8988T (cell line): ENCODE measurements at regions not wholly inside any gene's neighbourhood (a gene's known extent, or its start where the extent isn't known, plus 50 kb on each side); places are given as distances from the start of the nearest gene placed in this dataset.

Experiments used
- DNase-seq: peaks from one replicate; pipeline ENCODE4 v3.0.0; 2011

DNA sequence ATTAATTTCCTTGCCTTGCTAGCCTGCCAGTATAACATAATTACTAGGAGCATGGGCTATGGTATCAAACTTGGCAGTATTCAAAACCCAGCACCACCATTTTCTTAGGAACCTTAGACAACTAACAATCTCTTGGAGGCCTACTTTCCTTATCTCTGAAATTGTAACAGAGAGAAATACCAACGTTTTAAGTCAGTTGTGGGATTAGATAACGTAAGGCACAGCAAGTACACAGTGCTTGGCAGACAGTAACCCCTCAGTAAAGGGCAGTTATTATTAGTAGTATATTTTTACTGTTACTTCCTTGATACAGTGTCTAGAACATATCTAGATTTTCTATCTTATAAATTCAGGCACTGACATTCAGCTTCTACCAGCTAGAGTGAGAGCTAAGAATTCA is 309.6 kb downstream of the ACTL7B start:
- DNase-seq: no peak

- no peak for DNase-seq
These were observed 310.4 kb downstream of the ACTL7B start for GRCh38 chr9:108545436-108545835.

GRCh38 chr9:108544866-108545265 is 310.9 kb downstream of the ACTL7B start:
- no peak for DNase-seq

DNA sequence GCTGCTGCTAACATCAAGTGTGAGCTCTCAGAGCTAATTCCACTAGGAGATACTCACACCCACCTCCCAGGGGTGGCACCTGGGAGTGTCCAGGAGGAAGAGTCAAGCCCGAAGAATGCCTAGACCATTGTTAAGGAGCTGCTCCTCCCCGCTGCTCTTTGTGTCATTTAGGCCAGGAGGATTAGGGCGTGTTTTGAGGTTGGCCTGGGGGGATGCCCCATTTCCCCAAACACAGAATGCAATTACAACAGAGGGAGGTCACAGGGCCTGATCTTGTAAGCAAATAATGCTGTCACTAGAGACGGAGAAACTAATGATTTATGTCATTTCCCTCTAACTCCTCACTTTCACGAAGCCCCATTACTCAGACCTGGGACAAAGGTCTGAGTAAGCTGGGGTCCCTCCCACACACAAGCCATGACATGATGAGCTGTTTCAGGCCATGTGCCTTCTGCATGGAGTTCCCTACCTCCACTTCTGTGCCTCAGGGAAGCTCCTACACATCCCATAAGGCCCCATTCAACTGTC is 312.5 kb downstream of the ACTL7B start:
- peak; percentile 32 for DNase-seq

DNA sequence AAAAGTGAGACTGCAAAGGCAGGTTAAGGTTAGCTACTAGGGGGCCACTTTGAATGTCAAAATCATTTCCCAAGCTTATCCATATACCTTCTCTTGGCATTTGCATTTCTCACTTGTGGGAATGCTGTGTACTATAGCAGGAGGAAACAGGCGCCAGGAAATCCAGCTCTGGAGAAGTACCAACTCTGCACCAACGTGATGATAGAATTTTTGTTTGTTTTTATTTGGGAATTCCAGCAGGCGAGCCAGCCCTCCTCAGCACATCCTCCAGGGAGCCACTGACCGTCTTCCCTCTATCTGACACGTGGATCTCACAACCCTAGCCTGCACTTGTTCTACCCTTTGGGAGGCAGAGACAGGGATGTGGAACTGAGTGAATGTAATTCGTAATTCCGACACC is 318.0 kb downstream of the ACTL7B start:
- DNase-seq: no peak

DNA sequence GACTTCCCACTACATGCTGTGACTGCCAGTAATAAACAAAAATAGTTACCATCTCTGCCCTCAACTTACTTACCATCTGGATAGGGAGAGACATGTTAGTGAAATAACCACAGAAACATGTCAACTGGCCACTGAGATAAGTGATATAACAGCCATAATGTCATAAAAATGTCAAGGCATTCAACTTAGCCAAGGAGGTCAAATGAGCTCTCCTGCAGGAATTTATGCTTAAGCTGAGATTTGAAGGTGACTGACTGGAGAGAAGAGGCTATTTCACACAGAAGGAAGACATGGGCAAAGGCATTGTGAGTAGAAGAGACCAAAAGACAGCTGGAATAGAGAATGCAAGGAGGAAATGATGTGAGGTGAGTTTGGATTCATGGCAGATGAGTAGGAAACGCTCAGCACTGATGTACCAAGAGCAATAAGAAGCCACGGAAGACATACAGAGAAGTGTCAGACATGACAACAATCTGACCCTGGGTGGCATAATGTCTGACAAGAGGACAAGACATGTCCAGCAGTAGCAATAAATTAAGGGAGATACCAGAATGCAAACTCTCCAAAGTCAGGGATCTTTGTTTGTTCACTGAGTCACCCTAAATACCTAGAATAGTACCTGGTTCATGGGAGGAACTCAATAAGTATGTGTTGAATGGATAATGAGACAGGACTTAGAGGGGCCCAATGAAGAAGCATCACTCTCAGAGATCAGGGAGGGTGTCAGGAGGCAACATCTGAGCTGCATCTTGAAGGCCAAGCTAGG is 318.8 kb downstream of the ACTL7B start:
- DNase-seq: no peak

DNA sequence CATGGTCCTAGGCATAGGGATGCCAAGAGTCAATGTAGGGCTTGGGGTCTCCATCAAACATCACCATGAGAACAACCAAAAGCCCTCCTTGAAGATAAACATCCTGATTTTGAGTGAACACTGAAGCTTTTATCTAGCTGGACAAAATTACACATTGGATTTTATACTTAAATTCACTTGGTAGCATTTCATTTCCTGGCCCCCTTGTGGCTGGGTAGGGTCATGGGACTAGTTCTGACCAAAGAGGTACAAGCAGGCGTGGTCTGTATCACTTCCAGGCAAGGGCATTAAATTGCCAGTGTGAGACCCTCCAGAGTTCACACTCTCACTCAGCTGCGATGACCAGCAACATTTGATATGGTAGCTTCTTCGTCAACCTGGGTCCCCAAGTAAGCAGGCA is 320.3 kb downstream of the ACTL7B start:
- no peak for DNase-seq

DNA sequence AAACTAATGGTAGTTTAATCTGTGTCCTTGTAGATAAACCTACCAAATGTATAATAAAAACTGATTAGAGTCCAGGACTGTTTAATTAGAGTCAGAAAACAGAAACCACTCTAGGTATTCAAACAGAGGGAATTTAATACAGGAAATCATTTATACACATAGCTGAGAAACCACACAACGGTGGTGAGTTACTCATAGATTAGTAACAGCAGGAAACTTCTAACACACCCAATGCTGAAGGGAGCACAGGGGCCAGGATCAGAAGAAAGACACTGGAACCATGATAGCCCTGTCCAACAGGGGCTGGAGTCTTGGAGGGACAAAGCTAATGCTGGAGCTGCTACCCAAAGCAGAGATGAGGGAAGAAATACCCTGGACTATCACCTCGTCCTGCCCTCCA is 321.0 kb downstream of the ACTL7B start:
- DNase-seq: no peak

DNA sequence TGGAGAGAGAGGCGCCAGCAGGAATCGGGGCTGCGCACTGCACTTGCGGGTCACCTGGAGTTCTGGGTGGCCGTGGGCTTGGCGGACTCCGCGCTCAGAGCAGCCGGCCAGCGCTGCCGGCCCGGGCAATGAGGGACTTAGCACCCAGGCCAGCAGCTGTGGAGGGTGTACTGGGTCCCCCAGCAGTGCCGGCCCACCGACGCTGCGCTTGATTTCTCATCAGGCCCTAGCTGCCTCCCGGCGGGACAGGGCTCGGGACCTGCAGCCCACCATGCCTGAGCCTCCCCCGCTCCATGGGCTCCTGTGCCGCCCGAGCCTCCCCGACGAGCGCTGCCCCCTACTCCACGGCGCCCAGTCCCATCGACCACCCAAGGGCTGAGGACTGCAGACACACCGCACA is 325.6 kb downstream of the ACTL7B start:
- DNase-seq: no peak

DNA sequence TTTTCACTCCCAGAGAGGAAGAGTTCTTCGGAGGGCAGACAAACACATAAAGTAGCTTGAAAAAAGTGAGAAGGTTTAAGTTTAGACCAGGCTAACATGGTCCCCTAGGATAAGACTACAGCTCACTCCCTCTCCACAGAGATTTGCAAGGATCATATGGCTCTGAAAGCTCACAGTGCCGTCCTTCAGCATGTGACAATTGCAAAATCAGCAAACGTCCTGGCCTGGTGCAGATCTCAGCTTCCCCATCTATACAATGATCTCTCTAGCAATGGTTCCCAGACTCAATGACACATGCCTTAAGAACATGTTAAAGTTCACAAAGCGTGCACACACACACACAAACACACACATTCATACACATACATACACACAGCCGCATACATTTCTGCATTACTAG is 327.6 kb downstream of the ACTL7B start:
- DNase-seq: no peak

DNA sequence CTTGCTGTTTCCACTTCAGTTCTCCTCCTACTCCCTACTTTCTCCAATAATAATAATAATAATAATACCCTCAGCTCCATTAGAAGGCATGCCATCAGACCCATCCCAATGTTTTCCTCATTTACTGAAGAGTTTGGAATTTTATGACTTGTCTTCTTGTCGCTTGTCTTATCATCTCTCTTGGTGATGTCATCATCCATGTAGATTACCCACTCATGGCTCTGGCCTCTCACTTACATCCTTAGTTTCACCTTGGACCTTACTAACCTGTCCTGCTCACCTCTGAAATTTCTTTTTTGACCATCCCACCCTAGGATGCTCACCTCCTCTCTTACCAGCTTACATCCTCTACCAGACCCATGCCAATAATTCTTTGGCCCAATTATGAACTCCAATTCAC is 329.3 kb downstream of the ACTL7B start:
- no peak for DNase-seq

DNA sequence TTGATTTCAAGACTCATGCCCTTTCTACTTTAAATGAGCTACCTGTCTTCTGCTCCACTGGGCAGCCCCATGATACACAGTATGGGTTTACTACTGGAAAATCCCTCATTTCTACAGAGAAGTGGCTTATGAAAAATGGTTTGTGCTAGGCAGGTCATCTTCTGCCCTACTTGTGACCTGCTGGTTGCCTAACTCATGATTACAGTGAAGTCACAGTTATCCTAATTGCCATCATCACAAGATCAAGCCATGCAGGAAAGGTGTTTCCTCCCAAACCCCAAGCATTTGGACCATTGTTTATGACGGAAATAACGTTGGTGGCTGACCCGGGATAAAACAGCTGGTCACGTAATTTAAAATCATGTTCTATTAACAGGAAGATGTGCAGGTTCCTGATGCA is 330.6 kb downstream of the ACTL7B start:
- DNase-seq: no peak

- no peak for DNase-seq
These were observed 334.7 kb downstream of the ACTL7B start for GRCh38 chr9:108521063-108521590.

DNA sequence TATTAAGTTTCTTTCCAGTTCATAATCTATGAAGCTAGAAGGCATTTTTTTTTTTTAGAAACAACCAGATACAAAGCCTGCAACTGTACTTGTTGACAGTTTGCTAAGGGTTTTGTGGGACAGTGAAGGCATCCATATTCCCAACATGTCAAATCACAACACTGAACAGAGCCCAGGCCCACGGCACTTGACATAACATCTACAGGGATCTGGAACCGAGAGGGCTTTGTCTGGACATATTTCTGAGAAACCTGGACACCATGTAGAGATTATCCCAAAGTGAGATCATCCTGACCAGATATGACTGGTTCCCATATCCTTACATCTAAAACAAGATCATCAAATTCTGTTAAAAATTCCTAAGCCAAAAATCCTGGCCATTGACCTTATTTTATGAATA is 336.3 kb downstream of the ACTL7B start:
- DNase-seq: no peak

DNA sequence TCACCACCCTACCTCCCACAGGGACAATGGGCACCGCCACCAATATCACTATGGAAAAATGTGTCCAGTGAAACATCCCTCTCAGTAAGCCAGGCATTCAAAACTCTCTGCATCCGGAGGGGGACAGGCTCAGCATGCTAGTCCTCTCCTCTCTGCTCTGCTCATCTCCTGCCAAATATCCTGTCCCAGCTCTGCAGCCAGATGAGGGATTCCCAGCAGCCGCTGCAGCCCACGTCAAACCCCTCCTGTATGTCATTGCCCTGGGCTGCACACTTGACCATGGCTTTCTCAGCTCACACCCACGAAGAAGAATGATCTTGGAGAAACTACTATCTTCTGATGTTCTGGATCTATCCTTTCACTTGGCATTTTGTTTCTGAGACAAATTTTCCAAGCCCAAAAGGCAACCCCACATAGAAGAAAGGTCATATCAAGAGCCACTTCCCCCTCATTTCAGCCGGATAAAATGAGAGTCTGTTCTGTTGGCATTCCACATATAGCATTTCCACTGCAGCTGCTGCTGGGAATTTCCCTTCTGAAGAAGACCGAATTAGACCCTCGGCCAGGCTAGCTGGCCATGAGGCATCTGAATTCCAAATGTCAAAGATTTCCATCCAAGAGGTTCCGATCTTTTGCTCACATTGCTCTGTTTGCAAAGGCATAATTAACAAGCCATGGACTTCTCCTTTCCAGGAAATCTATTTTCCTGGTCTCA is 338.0 kb downstream of the ACTL7B start:
- no peak for DNase-seq

GRCh38 chr9:108516391-108516790 is 339.4 kb downstream of the ACTL7B start:
- DNase-seq: no peak

- DNase-seq: no peak
These were observed 339.9 kb downstream of the ACTL7B start for GRCh38 chr9:108515856-108516255.

DNA sequence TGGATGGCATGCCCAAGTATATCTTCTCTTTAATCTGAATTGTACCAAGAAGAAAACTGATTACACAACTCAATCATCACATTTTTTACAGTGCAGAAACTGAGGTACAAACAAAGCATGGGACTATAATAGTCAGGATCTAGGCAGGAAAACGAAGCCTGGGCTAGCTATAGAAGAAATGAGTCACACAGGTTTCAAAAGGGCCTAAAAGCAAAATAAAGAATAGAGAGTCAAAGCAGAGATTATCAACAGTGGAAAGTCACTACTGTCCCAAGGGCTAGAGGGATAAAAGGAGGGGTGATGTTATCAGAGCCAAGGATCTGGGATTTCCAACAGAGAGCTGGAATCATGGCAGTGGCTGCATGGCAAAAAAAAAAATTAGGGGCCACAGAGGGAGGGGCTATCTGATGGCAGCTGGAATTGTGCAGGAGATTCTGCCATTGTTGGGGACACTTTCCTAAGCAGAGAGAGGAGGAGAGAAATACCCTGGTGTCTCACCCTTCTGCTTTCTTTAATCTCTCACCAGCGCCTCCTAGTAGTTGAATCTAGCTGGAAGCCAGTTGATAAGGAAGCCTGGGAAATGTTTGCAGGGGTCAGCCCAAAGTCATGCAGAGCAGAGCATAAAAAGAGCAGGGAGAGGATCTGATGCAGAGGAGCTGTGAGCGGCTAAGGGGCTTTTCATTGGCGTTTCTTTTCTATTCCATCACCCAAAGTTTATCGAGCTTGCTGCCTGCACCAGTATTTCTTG is 343.2 kb downstream of the ACTL7B start:
- DNase-seq: no peak

DNA sequence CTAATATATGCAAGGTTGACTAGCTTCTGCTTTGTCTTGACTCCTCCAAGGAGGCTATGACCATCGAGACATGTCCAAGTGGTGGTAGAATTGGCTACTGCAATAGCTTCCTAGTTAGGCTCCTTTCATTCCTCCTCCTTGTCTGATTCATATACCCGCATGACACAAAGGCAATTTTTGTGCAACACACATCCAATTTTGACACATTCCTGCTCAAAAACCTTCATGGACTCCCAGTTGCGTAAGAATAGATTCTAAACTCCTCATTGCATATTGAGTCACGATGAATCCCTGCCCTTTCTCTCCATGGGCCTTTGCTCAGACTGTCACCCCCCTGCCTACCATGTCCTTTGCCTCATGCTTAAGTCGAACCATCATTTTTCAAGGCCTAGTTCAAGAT is 344.5 kb downstream of the ACTL7B start:
- DNase-seq: no peak

DNA sequence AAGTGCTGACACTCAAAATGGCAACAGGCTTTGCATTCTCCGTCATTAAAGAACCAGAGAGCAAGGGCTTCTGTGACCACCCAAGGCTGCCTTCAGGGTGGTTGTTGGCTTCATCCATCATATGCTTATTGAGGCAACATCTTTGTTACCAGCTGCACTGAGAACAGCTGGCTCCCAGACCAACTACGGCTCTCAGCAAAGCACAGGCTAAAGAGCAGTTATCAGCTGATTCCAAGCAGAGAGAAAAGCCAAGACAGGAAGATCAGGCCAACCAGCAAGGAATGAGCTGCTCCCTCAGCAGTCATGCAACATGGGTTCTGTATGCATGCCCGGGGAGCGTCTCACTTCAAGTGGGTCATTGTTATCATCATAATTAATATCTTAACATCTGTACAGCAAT is 358.9 kb downstream of the ACTL7B start:
- DNase-seq: no peak

DNA sequence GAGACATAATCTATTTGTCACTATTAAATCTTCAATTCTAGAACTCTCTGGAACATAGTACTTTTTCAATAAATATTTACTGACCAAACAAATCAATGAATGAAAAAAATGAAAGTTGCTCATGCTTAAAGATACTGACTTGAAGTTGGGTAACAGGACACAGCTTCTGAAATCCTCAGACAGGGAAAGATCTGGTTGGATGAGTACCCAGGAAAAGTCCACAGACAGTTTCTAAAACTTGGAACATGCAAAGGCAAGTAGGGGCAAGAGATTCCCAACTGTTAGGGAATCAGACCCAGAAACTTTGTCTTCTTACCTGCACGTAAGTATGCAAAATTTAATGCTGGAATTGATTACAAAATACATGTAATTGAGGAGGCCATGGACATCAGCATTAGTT is 366.2 kb downstream of the ACTL7B start:
- no peak for DNase-seq

DNA sequence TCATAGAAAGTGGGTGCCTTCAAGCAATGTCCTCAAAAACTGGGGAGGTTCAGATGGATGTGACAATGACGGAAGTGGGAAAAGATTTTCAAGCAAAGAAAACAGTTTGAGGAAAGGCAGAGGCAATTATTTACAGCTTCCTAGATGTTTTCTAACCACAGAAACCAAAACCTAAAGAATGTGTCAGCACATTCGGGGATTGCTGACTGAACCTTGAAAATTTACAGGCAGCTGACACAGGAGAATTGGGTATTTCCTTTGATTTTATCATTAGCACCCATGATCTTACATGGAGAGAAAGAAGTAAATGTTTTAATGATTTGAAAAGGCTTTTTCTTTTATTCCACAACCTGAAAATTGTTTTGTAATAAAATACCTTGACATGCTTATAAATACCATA is 369.0 kb downstream of the ACTL7B start:
- DNase-seq: no peak

DNA sequence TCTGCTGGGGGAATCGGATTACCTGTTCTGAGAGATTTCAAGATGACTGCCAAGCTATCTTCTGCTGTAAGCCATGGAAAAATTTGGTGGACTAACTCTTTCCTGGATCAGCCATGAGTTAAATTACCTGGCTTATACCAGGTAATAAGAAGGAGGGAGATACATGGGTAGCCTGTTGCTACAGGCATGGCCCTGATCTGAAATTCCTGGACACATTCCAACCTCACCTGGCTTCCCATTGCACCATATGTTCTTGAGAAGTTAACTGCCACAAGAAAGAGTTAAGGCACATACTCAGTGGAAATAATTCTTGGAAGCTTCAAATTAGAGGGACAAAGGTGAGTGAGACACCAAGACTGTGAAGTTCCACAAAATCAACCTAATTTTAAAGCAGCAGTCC is 371.3 kb downstream of the ACTL7B start:
- DNase-seq: no peak

GRCh38 chr9:108483676-108484075 is 372.1 kb downstream of the ACTL7B start:
- no peak for DNase-seq
